ENCODE measurements at regions not wholly inside any gene's neighbourhood (a gene's known extent, or its start where the extent isn't known, plus 50 kb on each side); places are given as distances from the start of the nearest gene placed in this dataset.

DNA sequence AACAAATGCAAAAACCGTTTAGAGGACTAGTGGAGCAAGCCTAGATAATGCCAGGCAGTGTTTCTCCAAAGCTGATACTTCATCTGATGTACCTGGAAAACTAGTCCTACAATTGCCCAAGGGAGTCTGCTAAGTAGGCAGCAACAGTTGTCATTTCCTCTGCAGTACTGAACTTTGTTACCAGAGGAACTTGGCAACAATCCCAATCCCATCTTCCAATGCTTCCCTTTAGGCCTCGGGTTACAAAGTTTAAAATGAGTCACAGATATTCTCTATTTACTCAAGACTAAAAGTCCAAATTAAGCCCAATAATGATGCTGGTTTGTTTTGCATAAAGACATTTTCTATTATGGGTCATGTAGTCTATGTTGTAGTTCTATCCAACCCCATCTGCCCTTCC is 120.0 kb upstream of the GLRA2 start:
- H3K79me2 ChIP-seq (ENCODE audit: insufficient read depth, low read length): no peaks in the 10 kb centered on the region
- no peaks in the 10 kb centered on the region for H3K36me3 Mint-ChIP-seq
- no peaks in the 10 kb centered on the region for H3K36me3 ChIP-seq (replicated peaks in 1 of 2; ENCODE audit: control insufficient read depth in 1 of 2, insufficient read depth in 2 of 2, low read length in 2 of 2)
- no peak overlapping the region for H3K4me3 ChIP-seq (replicated peaks in 1 of 3; ENCODE audit: low read depth in 2 of 3, low read length in 3 of 3)
- TF ChIP-seq CTCF (IDR thresholded peaks at IDR 0.05): no peak
- H2AFZ ChIP-seq (ENCODE audit: insufficient read depth, low read depth, low read length, poor library complexity, severe bottlenecking): no peak overlapping the region
- no peak overlapping the region for H3K4me2 ChIP-seq (replicated peaks; ENCODE audit: extremely low read depth, low read length, poor library complexity, severe bottlenecking)
- H3K27ac ChIP-seq (ENCODE audit: low read depth in 1 of 2, low read length in 2 of 2): no peak overlapping the region
- intact Hi-C loops (cut with micrococcal nuclease): no loop called here
- no peaks in the 10 kb centered on the region for H3K27me3 Mint-ChIP-seq (ENCODE audit: low read depth in 3 of 3)
- H4K20me1 ChIP-seq (ENCODE audit: insufficient read depth, low read length): no peaks in the 10 kb centered on the region
- H3K9ac ChIP-seq (ENCODE audit: insufficient read depth, low read length, poor library complexity, severe bottlenecking): no peak overlapping the region
- no peak overlapping the region for H3K4me3 Mint-ChIP-seq
- no CpG with 5 or more reads among the region's 2 CpGs for WGBS (ENCODE audit: insufficient coverage)
- H3K9me3 ChIP-seq (replicated peaks in 1 of 2; ENCODE audit: control insufficient read depth in 1 of 2, insufficient read depth in 1 of 2, low read length in 2 of 2): no peaks in the 10 kb centered on the region
- no peaks in the 10 kb centered on the region for H3K4me1 Mint-ChIP-seq
- H3K27me3 ChIP-seq (ENCODE audit: control insufficient read depth in 2 of 2, insufficient read depth in 2 of 2, low read length in 2 of 2): no peaks in the 10 kb centered on the region
- no peak overlapping the region for H3K27ac Mint-ChIP-seq
- DNase-seq: no peak
- H3K9me3 Mint-ChIP-seq: peaks cover 0 to 5% (median under 1%) of the 10 kb centered on the region in 7 donors
- H3K4me1 ChIP-seq (ENCODE audit: control insufficient read depth in 1 of 2, insufficient read depth in 2 of 2, low read length in 2 of 2): no peaks in the 10 kb centered on the region

- no peak for TF ChIP-seq CTCF (IDR thresholded peaks at IDR 0.05)
- Histone ChIP-seq H3K79me2 (ENCODE audit: insufficient read depth, low read length) (no peaks in the 10 kb centered on the region), H3K27ac (ENCODE audit: low read depth in 1 of 2, low read length in 2 of 2) (no peak overlapping the region), H3K36me3 (replicated peaks in 1 of 2; ENCODE audit: control insufficient read depth in 1 of 2, insufficient read depth in 2 of 2, low read length in 2 of 2) (no peaks in the 10 kb centered on the region), H3K27me3 (ENCODE audit: control insufficient read depth in 2 of 2, insufficient read depth in 2 of 2, low read length in 2 of 2) (no peaks in the 10 kb centered on the region), H3K4me2 (replicated peaks; ENCODE audit: extremely low read depth, low read length, poor library complexity, severe bottlenecking) (no peak overlapping the region), H3K9me3 (replicated peaks in 1 of 2; ENCODE audit: control insufficient read depth in 1 of 2, insufficient read depth in 1 of 2, low read length in 2 of 2) (no peaks in the 10 kb centered on the region), H4K20me1 (ENCODE audit: insufficient read depth, low read length) (no peaks in the 10 kb centered on the region), H3K9ac (ENCODE audit: insufficient read depth, low read length, poor library complexity, severe bottlenecking) (no peak overlapping the region), H2AFZ (ENCODE audit: insufficient read depth, low read depth, low read length, poor library complexity, severe bottlenecking) (no peak overlapping the region), H3K4me3 (replicated peaks in 1 of 3; ENCODE audit: low read depth in 2 of 3, low read length in 3 of 3) (no peak overlapping the region), H3K4me1 (ENCODE audit: control insufficient read depth in 1 of 2, insufficient read depth in 2 of 2, low read length in 2 of 2) (no peaks in the 10 kb centered on the region)
- Mint-ChIP-seq H3K27ac (no peak overlapping the region), H3K9me3 (peaks cover 0 to 3% (median 0%) of the 10 kb centered on the region in 7 donors), H3K4me3 (no peak overlapping the region), H3K36me3 (no peaks in the 10 kb centered on the region), H3K27me3 (ENCODE audit: low read depth in 3 of 3) (no peaks in the 10 kb centered on the region), H3K4me1 (no peaks in the 10 kb centered on the region)
- intact Hi-C loops (cut with micrococcal nuclease): no loop called here
- no peak for DNase-seq
Observed at GRCh38 chrX:14406225-14406624, 123.1 kb upstream of the GLRA2 start.

Measured in CD14-positive monocyte (primary cell).